Endothelial cell of umbilical vein (primary cell): ENCODE measurements at regions not wholly inside any gene's neighbourhood (a gene's known extent, or its start where the extent isn't known, plus 50 kb on each side); places are given as distances from the start of the nearest gene placed in this dataset.

Source experiments
- BruUV-seq: library from RNA; stranded (reverse); fragments of 400-500 nt; replicated peaks from 2 replicates; lab custom pipeline; 2021; lab: Mats Ljungman, UMichigan
- CTCF ChIA-PET: fragments of 300-600, 350-600 bp; sonication (Branson Sonifier 250); formaldehyde crosslinking; loops from one replicate; lab custom pipeline; 2021; ENCODE audit warnings: antibody characterized with exemption, inconsistent platforms; lab: Charles Lee
- POLR2A ChIA-PET: fragments of 300-600, 350-600 bp; sonication (Branson Sonifier 250); formaldehyde crosslinking; loops from one replicate; lab custom pipeline; 2021; ENCODE audit warnings: antibody characterized with exemption, inconsistent platforms; lab: Charles Lee
- DNase-seq: peaks from one replicate; pipeline ENCODE4 v3.0.0-alpha.2; 2011; ENCODE audit warnings: low read depth, low spot score
- FAIRE-seq: peaks from 2 replicates; lab custom pipeline; 2011; peaks lifted over from hg19 to GRCh38; lab: Jason Lieb, UNC
- H2AFZ ChIP-seq: 2 replicates; pipeline ENCODE4 v1.6.0; 2012; ENCODE audit warnings: low read depth, low read length, control low read depth, inconsistent platforms
- H3K27ac ChIP-seq: 2 replicates; pipeline ENCODE4 v1.5.1; 2011; ENCODE audit warnings: low read depth, mild to moderate bottlenecking, control low read depth, low read length, moderate library complexity; ENCODE audit not compliant: insufficient read depth
- H3K27me3 ChIP-seq, 2 experiments: 2 replicates each; pipeline versions ENCODE4 v1.6.0 to v1.6.1; 2011; ENCODE audit warnings: low read length in 2 of 2, mixed read lengths in 1 of 2; ENCODE audit not compliant: control insufficient read depth in 2 of 2, insufficient read depth in 2 of 2
- H3K36me3 ChIP-seq, 2 experiments: 2 replicates in 1 of 2; 3 replicates in 1 of 2; pipeline ENCODE4 v1.5.1; 2011; ENCODE audit warnings: low read length in 2 of 2, mild to moderate bottlenecking in 1 of 2, moderate library complexity in 1 of 2; ENCODE audit not compliant: control insufficient read depth in 2 of 2, insufficient read depth in 2 of 2; ENCODE audit errors: extremely low read depth in 1 of 2
- H3K4me1 ChIP-seq: 3 replicates; pipeline ENCODE4 v1.5.1; 2011; ENCODE audit warnings: mild to moderate bottlenecking, low read length; ENCODE audit not compliant: control insufficient read depth, insufficient read depth; ENCODE audit errors: extremely low read depth
- H3K4me2 ChIP-seq: 2 replicates; pipeline ENCODE4 v1.6.1; 2011; ENCODE audit warnings: low read length, control low read depth, mixed read lengths; ENCODE audit not compliant: insufficient read depth
- H3K4me3 ChIP-seq, 3 experiments: fragments of 200-600 bp in 1 of 3; sonication (generic), shearing (Covaris generic) in 1 of 3; replicated peaks in 1 of 3; 2 replicates each; pipeline ENCODE4 v1.5.1; 2011 to 2016; ENCODE audit warnings: control low read depth in 3 of 3, low read length in 3 of 3, mild to moderate bottlenecking in 2 of 3, inconsistent platforms in 1 of 3, low read depth in 1 of 3, moderate library complexity in 1 of 3; ENCODE audit not compliant: insufficient read depth in 1 of 3
- H3K79me2 ChIP-seq: 2 replicates; pipeline ENCODE4 v1.6.0; 2012; ENCODE audit warnings: low read length, inconsistent platforms; ENCODE audit not compliant: control insufficient read depth, insufficient read depth
- H3K9ac ChIP-seq: replicated peaks from 2 replicates; pipeline ENCODE3; 2011; ENCODE audit warnings: low read length, control low read depth; ENCODE audit not compliant: insufficient read depth; ENCODE audit errors: extremely low read depth
- H3K9me1 ChIP-seq: replicated peaks from 3 replicates; pipeline ENCODE4 v1.6.0; 2011; ENCODE audit warnings: mild to moderate bottlenecking, low read length; ENCODE audit not compliant: control insufficient read depth, insufficient read depth; ENCODE audit errors: extremely low read depth
- H3K9me3 ChIP-seq: replicated peaks from 2 replicates; pipeline ENCODE4 v1.5.1; 2012; ENCODE audit warnings: low read length, inconsistent platforms; ENCODE audit not compliant: control insufficient read depth, insufficient read depth
- H4K20me1 ChIP-seq: replicated peaks from 2 replicates; pipeline ENCODE3; 2011; ENCODE audit warnings: mild to moderate bottlenecking, low read length; ENCODE audit not compliant: control insufficient read depth, insufficient read depth; ENCODE audit errors: extremely low read depth
- EZH2 ChIP-seq: IDR thresholded peaks from 2 replicates; pipeline ENCODE4 v1.6.1; 2012; ENCODE audit warnings: borderline replicate concordance, low read depth, mild to moderate bottlenecking, moderate library complexity, low read length, inconsistent platforms; ENCODE audit not compliant: severe bottlenecking
- FOS ChIP-seq: IDR thresholded peaks from 2 replicates; pipeline ENCODE4 v1.6.1; 2011; ENCODE audit warnings: mild to moderate bottlenecking, low read length, moderate library complexity, borderline replicate concordance; ENCODE audit not compliant: insufficient read depth
- GATA2 ChIP-seq: IDR thresholded peaks from 2 replicates; pipeline ENCODE4 v1.7.0; 2011; ENCODE audit warnings: low read depth, mild to moderate bottlenecking, moderate library complexity, mixed read lengths, low read length; ENCODE audit not compliant: insufficient read length, insufficient read depth
- JUN ChIP-seq: IDR thresholded peaks from 2 replicates; pipeline ENCODE4 v1.6.1; 2011; ENCODE audit warnings: borderline replicate concordance, low read depth; ENCODE audit not compliant: insufficient read length, insufficient read depth
- MYC ChIP-seq: IDR thresholded peaks from one replicate; pipeline ENCODE4 v1.6.1; 2011; ENCODE audit warnings: mild to moderate bottlenecking, low read depth, low read length
- POLR2A ChIP-seq: IDR thresholded peaks from 2 replicates; pipeline ENCODE4 v1.6.1; 2012; ENCODE audit warnings: low read depth, mild to moderate bottlenecking, control low read depth, low read length
- POLR2AphosphoS5 ChIP-seq: IDR thresholded peaks from 2 replicates; pipeline ENCODE4 v1.6.1; 2012; ENCODE audit warnings: low read depth, mild to moderate bottlenecking, control low read depth, low read length, moderate library complexity; ENCODE audit not compliant: insufficient read depth
- dilution Hi-C: fragments of 300-500 bp; cut with MboI; formaldehyde crosslinking; loops from one replicate; pipeline ENCODE4 v1.15.0; 2019; ENCODE audit warnings: low sequenced_read_pairs; ENCODE audit not compliant: extremely low pct_ligation_motif_present
- intact Hi-C: fragments of 100-400 bp; cut with micrococcal nuclease; formaldehyde crosslinking; loops from one replicate; pipeline ENCODE4 v1.10.0; 2022
- TF ChIP-seq, protein P1 (sequence below): IDR thresholded peaks from 2 replicates; pipeline ENCODE4 v1.6.1; 2011; ENCODE audit not compliant: insufficient read depth, insufficient read length
- TF ChIP-seq, protein P2 (sequence below), 2 donors: IDR thresholded peaks; 1 replicate in 1 of 2; 2 replicates in 1 of 2; pipeline ENCODE4 v1.5.1; 2011; ENCODE audit warnings: low read length in 2 of 2, mild to moderate bottlenecking in 2 of 2, moderate library complexity in 2 of 2, control low read depth in 1 of 2, inconsistent platforms in 1 of 2, low read depth in 1 of 2; ENCODE audit not compliant: insufficient read depth in 1 of 2; ENCODE audit errors: extremely low read depth in 1 of 2

- Histone ChIP-seq H3K9me1 (no peaks in the 10 kb centered on the region), H3K27ac (no peak overlapping the region), H3K9me3 (peaks cover 2% of the 10 kb centered on the region), H2AFZ (no peak overlapping the region), H3K4me3 (no peak overlapping the region), H3K27me3 (no peaks in the 10 kb centered on the region), H3K36me3 (no peaks in the 10 kb centered on the region), H3K79me2 (no peaks in the 10 kb centered on the region), H3K4me2 (no peak overlapping the region), H4K20me1 (no peaks in the 10 kb centered on the region), H3K9ac (no peak overlapping the region), H3K4me1 (no peaks in the 10 kb centered on the region)
- DNase-seq = no peak
- POLR2A ChIA-PET = no interaction called here
- intact Hi-C loops (no loop called here), dilution Hi-C loops (no loop called here)
- BruUV-seq = no TSS peak
- no peak for FAIRE-seq
- CTCF ChIA-PET = no interaction called here
- TF ChIP-seq, protein P1, sequence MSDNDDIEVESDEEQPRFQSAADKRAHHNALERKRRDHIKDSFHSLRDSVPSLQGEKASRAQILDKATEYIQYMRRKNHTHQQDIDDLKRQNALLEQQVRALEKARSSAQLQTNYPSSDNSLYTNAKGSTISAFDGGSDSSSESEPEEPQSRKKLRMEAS = no peak
- TF ChIP-seq MYC (no peak), GATA2 (no peak), JUN (no peak), EZH2 (no peak), POLR2A (no peak), FOS (no peak), POLR2AphosphoS5 (no peak)
- TF ChIP-seq, protein P2, sequence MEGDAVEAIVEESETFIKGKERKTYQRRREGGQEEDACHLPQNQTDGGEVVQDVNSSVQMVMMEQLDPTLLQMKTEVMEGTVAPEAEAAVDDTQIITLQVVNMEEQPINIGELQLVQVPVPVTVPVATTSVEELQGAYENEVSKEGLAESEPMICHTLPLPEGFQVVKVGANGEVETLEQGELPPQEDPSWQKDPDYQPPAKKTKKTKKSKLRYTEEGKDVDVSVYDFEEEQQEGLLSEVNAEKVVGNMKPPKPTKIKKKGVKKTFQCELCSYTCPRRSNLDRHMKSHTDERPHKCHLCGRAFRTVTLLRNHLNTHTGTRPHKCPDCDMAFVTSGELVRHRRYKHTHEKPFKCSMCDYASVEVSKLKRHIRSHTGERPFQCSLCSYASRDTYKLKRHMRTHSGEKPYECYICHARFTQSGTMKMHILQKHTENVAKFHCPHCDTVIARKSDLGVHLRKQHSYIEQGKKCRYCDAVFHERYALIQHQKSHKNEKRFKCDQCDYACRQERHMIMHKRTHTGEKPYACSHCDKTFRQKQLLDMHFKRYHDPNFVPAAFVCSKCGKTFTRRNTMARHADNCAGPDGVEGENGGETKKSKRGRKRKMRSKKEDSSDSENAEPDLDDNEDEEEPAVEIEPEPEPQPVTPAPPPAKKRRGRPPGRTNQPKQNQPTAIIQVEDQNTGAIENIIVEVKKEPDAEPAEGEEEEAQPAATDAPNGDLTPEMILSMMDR (IDR thresholded peaks at IDR 0.05; ENCODE audit: extremely low read depth in 1 of 2, insufficient read depth in 1 of 2, low read depth in 1 of 2, low read length in 2 of 2) = no peak
Measured at GRCh38 chr4:186475202-186475601, 80.2 kb downstream of the MTNR1A start.
